Fibroblast of lung (primary cell): ENCODE measurements at regions not wholly inside any gene's neighbourhood (a gene's known extent, or its start where the extent isn't known, plus 50 kb on each side); places are given as distances from the start of the nearest gene placed in this dataset.

Experiments used
- DNase-seq, 2 donors: peaks; one replicate each; pipeline versions ENCODE4 v3.0.0 to v3.0.0-alpha.2; 2010; ENCODE audit warnings: low read depth in 2 of 2
- H2AFZ ChIP-seq: 2 replicates; pipeline ENCODE4 v1.5.1; 2012; ENCODE audit warnings: low read length, control low read depth, inconsistent platforms
- H3K27ac ChIP-seq: 2 replicates; pipeline ENCODE4 v1.5.1; 2011; ENCODE audit warnings: low read length, control low read depth; ENCODE audit not compliant: insufficient read depth
- H3K27me3 ChIP-seq: 2 replicates; pipeline ENCODE4 v1.5.1; 2011; ENCODE audit warnings: mild to moderate bottlenecking, low read length; ENCODE audit not compliant: control insufficient read depth, insufficient read depth
- H3K36me3 ChIP-seq: 2 replicates; pipeline ENCODE4 v1.5.1; 2011; ENCODE audit warnings: low read length; ENCODE audit not compliant: control insufficient read depth, insufficient read depth
- H3K4me1 ChIP-seq: 2 replicates; pipeline ENCODE4 v1.5.1; 2011; ENCODE audit warnings: low read length; ENCODE audit not compliant: control insufficient read depth, insufficient read depth; ENCODE audit errors: extremely low read depth
- H3K4me2 ChIP-seq: 2 replicates; pipeline ENCODE4 v1.5.1; 2011; ENCODE audit warnings: low read length, control low read depth; ENCODE audit not compliant: insufficient read depth; ENCODE audit errors: extremely low read depth
- H3K4me3 ChIP-seq, 4 experiments: fragments of 200-600 bp in 1 of 4; sonication (generic) in 1 of 4; replicated peaks in 1 of 4; 2 replicates each; pipeline ENCODE4 v1.5.1; 2011 to 2016; ENCODE audit warnings: low read length in 4 of 4, low read depth in 3 of 4, mild to moderate bottlenecking in 3 of 4, control low read depth in 2 of 4, inconsistent platforms in 1 of 4, mixed read lengths in 1 of 4; ENCODE audit not compliant: insufficient read depth in 1 of 4; ENCODE audit errors: control extremely low read depth in 1 of 4
- H3K79me2 ChIP-seq: 2 replicates; pipeline ENCODE4 v1.5.1; 2012; ENCODE audit warnings: mild to moderate bottlenecking, low read length, inconsistent platforms; ENCODE audit not compliant: control insufficient read depth, insufficient read depth
- H3K9ac ChIP-seq: 2 replicates; pipeline ENCODE4 v1.5.1; 2011; ENCODE audit warnings: mild to moderate bottlenecking, low read length, control low read depth; ENCODE audit not compliant: insufficient read depth
- H3K9me3 ChIP-seq: 2 replicates; pipeline ENCODE4 v1.5.1; 2012; ENCODE audit warnings: low read depth, low read length; ENCODE audit not compliant: control insufficient read depth, insufficient read depth
- H4K20me1 ChIP-seq: 2 replicates; pipeline ENCODE4 v1.5.1; 2011; ENCODE audit warnings: low read length; ENCODE audit not compliant: control insufficient read depth, insufficient read depth; ENCODE audit errors: extremely low read depth
- CTCF ChIP-seq, 2 donors: IDR thresholded peaks in 1 of 2; conservative IDR thresholded peaks in 1 of 2; 1 replicate in 1 of 2; 2 replicates in 1 of 2; pipeline ENCODE4 v1.5.1; 2011 to 2012; ENCODE audit warnings: low read length in 2 of 2, control low read depth in 1 of 2, inconsistent platforms in 1 of 2, low read depth in 1 of 2, mild to moderate bottlenecking in 1 of 2
- EZH2 ChIP-seq: IDR thresholded peaks from 2 replicates; pipeline ENCODE4 v1.5.1; 2012; ENCODE audit warnings: low read length, control low read depth, mild to moderate bottlenecking; ENCODE audit errors: missing control alignments

DNA sequence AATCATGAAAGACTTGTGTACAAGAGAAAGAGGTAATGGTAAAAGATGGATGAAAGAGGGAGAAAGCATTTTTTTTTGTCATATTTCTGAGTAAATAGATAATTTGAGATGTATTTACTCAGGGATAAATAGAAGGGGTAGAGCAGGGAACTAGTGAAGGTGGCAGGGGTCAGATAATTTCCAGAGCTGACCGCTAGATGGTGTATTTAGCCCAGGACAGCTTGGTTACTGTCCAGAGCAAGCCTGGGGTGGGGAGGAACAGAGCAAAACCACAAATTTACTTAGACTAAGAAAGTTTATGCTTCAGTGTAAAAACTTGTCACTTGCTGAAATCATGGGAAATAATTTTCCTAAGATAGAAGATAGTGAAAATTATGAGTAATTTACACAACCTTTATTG is 91.5 kb downstream of the XCL2 start:
- H3K4me2 ChIP-seq: no peak overlapping the region
- H3K4me1 ChIP-seq: no peaks in the 10 kb centered on the region
- no peak for TF ChIP-seq EZH2
- TF ChIP-seq CTCF (conservative IDR thresholded peaks at IDR 0.05 in 1 of 2, IDR thresholded peaks at IDR 0.05 in 1 of 2; ENCODE audit: low read depth in 1 of 2, low read length in 2 of 2): peak in 1 of 2 donors; percentile 23
- H3K9me3 ChIP-seq: no peaks in the 10 kb centered on the region
- no peak for DNase-seq
- no peak overlapping the region for H2AFZ ChIP-seq
- H3K27me3 ChIP-seq: no peaks in the 10 kb centered on the region
- H3K4me3 ChIP-seq: no peak overlapping the region
- no peak overlapping the region for H3K9ac ChIP-seq
- H3K79me2 ChIP-seq: no peaks in the 10 kb centered on the region
- no peaks in the 10 kb centered on the region for H3K36me3 ChIP-seq
- H3K27ac ChIP-seq: no peak overlapping the region
- no peaks in the 10 kb centered on the region for H4K20me1 ChIP-seq

GRCh38 chr1:168447871-168448270 is 95.9 kb downstream of the XCL2 start:
- Histone ChIP-seq H3K4me3 (no peak overlapping the region), H3K4me2 (no peak overlapping the region), H3K27ac (no peak overlapping the region), H3K9ac (no peak overlapping the region), H2AFZ (no peak overlapping the region), H3K36me3 (no peaks in the 10 kb centered on the region), H3K79me2 (no peaks in the 10 kb centered on the region), H3K9me3 (no peaks in the 10 kb centered on the region), H4K20me1 (no peaks in the 10 kb centered on the region), H3K27me3 (no peaks in the 10 kb centered on the region), H3K4me1 (no peaks in the 10 kb centered on the region)
- TF ChIP-seq EZH2 (no peak), CTCF (conservative IDR thresholded peaks at IDR 0.05 in 1 of 2, IDR thresholded peaks at IDR 0.05 in 1 of 2; ENCODE audit: low read depth in 1 of 2, low read length in 2 of 2) (no peak)
- DNase-seq: no peak

GRCh38 chr1:168446081-168446480 is 97.7 kb downstream of the XCL2 start:
- no peak overlapping the region for H2AFZ ChIP-seq
- no peak overlapping the region for H3K27ac ChIP-seq
- no peak for TF ChIP-seq EZH2
- no peak for TF ChIP-seq CTCF (conservative IDR thresholded peaks at IDR 0.05 in 1 of 2, IDR thresholded peaks at IDR 0.05 in 1 of 2; ENCODE audit: low read depth in 1 of 2, low read length in 2 of 2)
- no peak overlapping the region for H3K4me3 ChIP-seq
- DNase-seq: no peak
- no peaks in the 10 kb centered on the region for H4K20me1 ChIP-seq
- no peak overlapping the region for H3K9ac ChIP-seq
- no peaks in the 10 kb centered on the region for H3K9me3 ChIP-seq
- H3K36me3 ChIP-seq: no peaks in the 10 kb centered on the region
- H3K4me1 ChIP-seq: no peaks in the 10 kb centered on the region
- no peaks in the 10 kb centered on the region for H3K27me3 ChIP-seq
- H3K79me2 ChIP-seq: no peaks in the 10 kb centered on the region
- no peak overlapping the region for H3K4me2 ChIP-seq
